ENCODE measurements at regions not wholly inside any gene's neighbourhood (a gene's known extent, or its start where the extent isn't known, plus 50 kb on each side); places are given as distances from the start of the nearest gene placed in this dataset.
"Not testable (repeated sequence)": the region's sequence is repeated elsewhere in the genome, so short reads cannot be mapped to it uniquely, and the experiment has no call there.

GRCh38 chr22:49348631-49349030, 479.0 kb downstream of the BRD1 start:
- DNase-seq = no peak
- Histone ChIP-seq H3K27ac (ENCODE audit: insufficient read depth, low read length, poor library complexity, severe bottlenecking) (no peak overlapping the region), H3K36me3 (ENCODE audit: control insufficient read depth, insufficient read depth, low read length) (no peaks in the 10 kb centered on the region), H3K9me3 (ENCODE audit: control insufficient read depth in 2 of 2, low read length in 2 of 2) (no peaks in the 10 kb centered on the region), H3K4me3 (ENCODE audit: low read depth, low read length) (no peak overlapping the region), H3K4me1 (ENCODE audit: control insufficient read depth, insufficient read depth, low read length, poor library complexity, severe bottlenecking) (no peaks in the 10 kb centered on the region), H3K27me3 (ENCODE audit: control insufficient read depth, insufficient read depth, low read length) (no peaks in the 10 kb centered on the region)
- Mint-ChIP-seq H3K36me3 (no peaks in the 10 kb centered on the region), H3K9me3 (peaks cover 0 to 3% (median 0%) of the 10 kb centered on the region in 7 donors), H3K27me3 (peaks cover 16% of the 10 kb centered on the region), H3K4me3 (no peak overlapping the region), H3K4me1 (no peaks in the 10 kb centered on the region), H3K27ac (no peak overlapping the region)
- ATAC-seq (ENCODE audit: low read depth in 2 of 2) = no peak

GRCh38 chr22:49347376-49347775, 480.3 kb downstream of the BRD1 start:
- Mint-ChIP-seq H3K36me3 (no peaks in the 10 kb centered on the region), H3K4me1 (no peaks in the 10 kb centered on the region), H3K27me3 (peaks cover 14% of the 10 kb centered on the region), H3K27ac (no peak overlapping the region), H3K9me3 (peaks cover 0 to 2% (median 0%) of the 10 kb centered on the region in 7 donors), H3K4me3 (no peak overlapping the region)
- ATAC-seq (ENCODE audit: low read depth in 2 of 2) = no peak
- no peaks in the 10 kb centered on the region for H3K4me1 ChIP-seq (ENCODE audit: control insufficient read depth, insufficient read depth, low read length, poor library complexity, severe bottlenecking)
- no peak for DNase-seq
- H3K9me3 ChIP-seq (ENCODE audit: control insufficient read depth in 2 of 2, low read length in 2 of 2) = no peaks in the 10 kb centered on the region
- H3K4me3 ChIP-seq (ENCODE audit: low read depth, low read length) = no peak overlapping the region
- no peaks in the 10 kb centered on the region for H3K27me3 ChIP-seq (ENCODE audit: control insufficient read depth, insufficient read depth, low read length)
- no peak overlapping the region for H3K27ac ChIP-seq (ENCODE audit: insufficient read depth, low read length, poor library complexity, severe bottlenecking)
- H3K36me3 ChIP-seq (ENCODE audit: control insufficient read depth, insufficient read depth, low read length) = no peaks in the 10 kb centered on the region

- ATAC-seq (ENCODE audit: low read depth in 2 of 2) = no peak
- H3K4me3 ChIP-seq (ENCODE audit: low read depth, low read length) = no peak overlapping the region
- no peaks in the 10 kb centered on the region for H3K4me1 ChIP-seq (ENCODE audit: control insufficient read depth, insufficient read depth, low read length, poor library complexity, severe bottlenecking)
- DNase-seq = no peak
- peaks cover 2% of the 10 kb centered on the region for H3K27me3 ChIP-seq (ENCODE audit: control insufficient read depth, insufficient read depth, low read length)
- H3K4me1 Mint-ChIP-seq = no peaks in the 10 kb centered on the region
- H3K9me3 Mint-ChIP-seq = peaks cover 0 to 2% (median 0%) of the 10 kb centered on the region in 7 donors
- H3K27ac ChIP-seq (ENCODE audit: insufficient read depth, low read length, poor library complexity, severe bottlenecking) = no peak overlapping the region
- H3K4me3 Mint-ChIP-seq = no peak overlapping the region
- no peaks in the 10 kb centered on the region for H3K36me3 ChIP-seq (ENCODE audit: control insufficient read depth, insufficient read depth, low read length)
- H3K27me3 Mint-ChIP-seq = peaks cover 20% of the 10 kb centered on the region
- H3K36me3 Mint-ChIP-seq = no peaks in the 10 kb centered on the region
- H3K27ac Mint-ChIP-seq = no peak overlapping the region
- H3K9me3 ChIP-seq (ENCODE audit: control insufficient read depth in 2 of 2, low read length in 2 of 2) = no peaks in the 10 kb centered on the region
Observed at GRCh38 chr22:49345896-49346295, 481.8 kb downstream of the BRD1 start.

GRCh38 chr22:49344656-49345055, 483.0 kb downstream of the BRD1 start:
- H3K4me1 Mint-ChIP-seq = no peaks in the 10 kb centered on the region
- H3K27me3 Mint-ChIP-seq = peaks cover 20% of the 10 kb centered on the region

GRCh38 chr22:49344161-49344560, 483.5 kb downstream of the BRD1 start:
- Histone ChIP-seq H3K27me3 (ENCODE audit: control insufficient read depth, insufficient read depth, low read length) (peaks cover 2% of the 10 kb centered on the region), H3K36me3 (ENCODE audit: control insufficient read depth, insufficient read depth, low read length) (no peaks in the 10 kb centered on the region), H3K27ac (ENCODE audit: insufficient read depth, low read length, poor library complexity, severe bottlenecking) (no peak overlapping the region), H3K4me3 (ENCODE audit: low read depth, low read length) (no peak overlapping the region), H3K4me1 (ENCODE audit: control insufficient read depth, insufficient read depth, low read length, poor library complexity, severe bottlenecking) (no peaks in the 10 kb centered on the region), H3K9me3 (ENCODE audit: control insufficient read depth in 2 of 2, low read length in 2 of 2) (no peaks in the 10 kb centered on the region)
- H3K36me3 Mint-ChIP-seq = no peaks in the 10 kb centered on the region
- H3K4me3 Mint-ChIP-seq = no peak overlapping the region
- H3K27me3 Mint-ChIP-seq = peaks cover 20% of the 10 kb centered on the region
- no peak overlapping the region for H3K27ac Mint-ChIP-seq
- peaks cover 0 to 1% (median 0%) of the 10 kb centered on the region in 7 donors for H3K9me3 Mint-ChIP-seq
- ATAC-seq (ENCODE audit: low read depth in 2 of 2) = no peak
- H3K4me1 Mint-ChIP-seq = no peaks in the 10 kb centered on the region
- DNase-seq = no peak

More at GRCh38 chr22:49344656-49345055, 483.0 kb downstream of the BRD1 start:
- Histone ChIP-seq H3K27ac (ENCODE audit: insufficient read depth, low read length, poor library complexity, severe bottlenecking) (no peak overlapping the region), H3K4me3 (ENCODE audit: low read depth, low read length) (no peak overlapping the region), H3K27me3 (ENCODE audit: control insufficient read depth, insufficient read depth, low read length) (peaks cover 2% of the 10 kb centered on the region), H3K36me3 (ENCODE audit: control insufficient read depth, insufficient read depth, low read length) (no peaks in the 10 kb centered on the region), H3K4me1 (ENCODE audit: control insufficient read depth, insufficient read depth, low read length, poor library complexity, severe bottlenecking) (no peaks in the 10 kb centered on the region), H3K9me3 (ENCODE audit: control insufficient read depth in 2 of 2, low read length in 2 of 2) (no peaks in the 10 kb centered on the region)
- no peak overlapping the region for H3K4me3 Mint-ChIP-seq
- no peak overlapping the region for H3K27ac Mint-ChIP-seq
- no peak for DNase-seq
- H3K9me3 Mint-ChIP-seq = no peaks in the 10 kb centered on the region
- no peak for ATAC-seq (ENCODE audit: low read depth in 2 of 2)
- H3K36me3 Mint-ChIP-seq = no peaks in the 10 kb centered on the region

GRCh38 chr22:49340406-49340805, 487.3 kb downstream of the BRD1 start:
- no peaks in the 10 kb centered on the region for H3K36me3 Mint-ChIP-seq
- no peak for ATAC-seq (ENCODE audit: low read depth in 2 of 2)
- peaks cover 22% of the 10 kb centered on the region for H3K27me3 Mint-ChIP-seq
- H3K4me3 Mint-ChIP-seq = no peak overlapping the region
- Histone ChIP-seq H3K4me3 (ENCODE audit: low read depth, low read length) (no peak overlapping the region), H3K27me3 (ENCODE audit: control insufficient read depth, insufficient read depth, low read length) (peaks cover 2% of the 10 kb centered on the region), H3K9me3 (ENCODE audit: control insufficient read depth in 2 of 2, low read length in 2 of 2) (no peaks in the 10 kb centered on the region), H3K36me3 (ENCODE audit: control insufficient read depth, insufficient read depth, low read length) (no peaks in the 10 kb centered on the region), H3K4me1 (ENCODE audit: control insufficient read depth, insufficient read depth, low read length, poor library complexity, severe bottlenecking) (no peaks in the 10 kb centered on the region), H3K27ac (ENCODE audit: insufficient read depth, low read length, poor library complexity, severe bottlenecking) (no peak overlapping the region)
- peaks cover 0 to 1% (median 0%) of the 10 kb centered on the region in 7 donors for H3K9me3 Mint-ChIP-seq
- no peaks in the 10 kb centered on the region for H3K4me1 Mint-ChIP-seq
- no peak for DNase-seq
- no peak overlapping the region for H3K27ac Mint-ChIP-seq

- not testable (repeated sequence) for DNase-seq, H3K4me3 Mint-ChIP-seq
Observed at GRCh38 chr22:49336483-49336882, 491.2 kb downstream of the BRD1 start.

GRCh38 chr22:49334976-49335375, 492.7 kb downstream of the BRD1 start:
- Mint-ChIP-seq H3K9me3 (peaks cover 0 to 1% (median 0%) of the 10 kb centered on the region in 7 donors), H3K27me3 (peaks cover 5% of the 10 kb centered on the region), H3K4me1 (no peaks in the 10 kb centered on the region), H3K4me3 (no peak overlapping the region), H3K27ac (no peak overlapping the region), H3K36me3 (no peaks in the 10 kb centered on the region)
- no peaks in the 10 kb centered on the region for H3K36me3 ChIP-seq (ENCODE audit: control insufficient read depth, insufficient read depth, low read length)
- no peak overlapping the region for H3K4me3 ChIP-seq (ENCODE audit: low read depth, low read length)
- ATAC-seq (ENCODE audit: low read depth in 2 of 2) (no peak), DNase-seq (no peak)
- no peak overlapping the region for H3K27ac ChIP-seq (ENCODE audit: insufficient read depth, low read length, poor library complexity, severe bottlenecking)
- H3K4me1 ChIP-seq (ENCODE audit: control insufficient read depth, insufficient read depth, low read length, poor library complexity, severe bottlenecking) = no peaks in the 10 kb centered on the region
- H3K27me3 ChIP-seq (ENCODE audit: control insufficient read depth, insufficient read depth, low read length) = no peaks in the 10 kb centered on the region
- H3K9me3 ChIP-seq (ENCODE audit: control insufficient read depth in 2 of 2, low read length in 2 of 2) = no peaks in the 10 kb centered on the region

More at GRCh38 chr22:49336483-49336882, 491.2 kb downstream of the BRD1 start:
- H3K4me1 Mint-ChIP-seq; H3K27ac ChIP-seq (ENCODE audit: insufficient read depth, low read length, poor library complexity, severe bottlenecking); H3K36me3 Mint-ChIP-seq; H3K36me3 ChIP-seq (ENCODE audit: control insufficient read depth, insufficient read depth, low read length); H3K9me3 ChIP-seq (ENCODE audit: control insufficient read depth in 2 of 2, low read length in 2 of 2); ATAC-seq (ENCODE audit: low read depth in 2 of 2); H3K4me1 ChIP-seq (ENCODE audit: control insufficient read depth, insufficient read depth, low read length, poor library complexity, severe bottlenecking); H3K27me3 ChIP-seq (ENCODE audit: control insufficient read depth, insufficient read depth, low read length); H3K9me3 Mint-ChIP-seq; H3K4me3 ChIP-seq (ENCODE audit: low read depth, low read length); H3K27ac Mint-ChIP-seq: not testable (repeated sequence)
- H3K27me3 Mint-ChIP-seq = peaks cover 11% of the 10 kb centered on the region
